HG03097 (cell line): ENCODE measurements at regions not wholly inside any gene's neighbourhood (a gene's known extent, or its start where the extent isn't known, plus 50 kb on each side); places are given as distances from the start of the nearest gene placed in this dataset.
"Not testable (repeated sequence)": the region's sequence is repeated elsewhere in the genome, so short reads cannot be mapped to it uniquely, and the experiment has no call there.

Experiments
- ATAC-seq: cut with Tn5 transposase; IDR thresholded peaks from one replicate; pipeline ENCODE4 v1.9.1; 2021; ENCODE audit not compliant: unreplicated experiment, low FRiP score

DNA sequence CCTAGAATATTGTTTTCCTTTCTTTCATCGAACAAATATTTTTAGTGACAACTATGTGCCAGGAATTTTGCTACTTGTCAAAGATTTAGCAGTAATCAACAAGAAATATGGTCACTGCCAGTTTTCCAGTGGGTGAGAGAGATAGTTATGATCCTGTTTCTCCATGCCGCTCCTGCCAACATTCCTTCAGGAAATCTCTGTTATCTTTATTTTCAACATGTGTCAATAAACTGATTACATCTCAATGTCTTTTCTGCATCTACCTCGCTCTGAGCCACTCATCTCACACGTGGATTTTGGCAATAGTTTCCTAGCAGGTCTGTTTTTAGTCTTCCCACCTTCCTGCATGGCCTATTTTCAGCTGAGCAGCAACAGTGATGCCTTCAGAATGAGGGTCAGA lies 650.0 kb upstream of the STXBP6 start:
- no peak for ATAC-seq

DNA sequence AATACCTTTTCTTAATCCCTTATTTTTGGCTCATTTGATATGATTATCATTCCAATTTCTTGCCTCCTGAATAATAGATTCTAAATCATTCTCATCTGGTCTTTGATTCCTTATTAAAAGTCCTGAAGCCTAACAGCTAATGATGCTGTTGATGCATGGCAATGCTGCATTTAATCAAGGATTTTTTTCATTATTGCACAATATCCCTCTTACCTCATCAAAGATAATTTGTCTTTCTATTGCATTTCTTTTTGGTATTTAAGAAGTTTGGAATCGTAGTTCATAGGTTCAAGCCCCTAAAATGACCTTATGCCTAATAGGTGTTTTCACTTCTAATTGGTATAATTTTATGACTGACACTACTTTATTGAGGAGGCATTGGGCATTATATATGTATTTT lies 648.2 kb upstream of the STXBP6 start:
- ATAC-seq, result no peak

DNA sequence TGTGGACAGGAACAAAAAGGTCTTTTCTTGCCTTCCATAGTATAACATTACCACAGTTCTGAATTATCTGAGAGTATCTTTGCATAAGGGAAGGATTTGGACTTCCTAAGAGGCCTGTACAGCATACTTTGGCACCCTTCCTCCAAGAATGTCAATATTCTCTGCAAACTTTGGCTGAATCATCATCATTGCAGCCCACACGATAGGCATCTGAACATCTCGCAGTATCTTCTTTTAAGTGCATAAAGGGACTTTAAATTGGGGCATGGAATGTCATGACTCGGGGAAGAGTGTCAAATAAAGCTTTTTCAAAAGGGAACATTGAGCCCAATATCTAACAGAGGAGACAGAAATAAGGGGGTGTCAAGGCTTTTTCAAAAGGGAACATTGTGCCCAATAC lies 646.2 kb upstream of the STXBP6 start:
- ATAC-seq, result no peak

DNA sequence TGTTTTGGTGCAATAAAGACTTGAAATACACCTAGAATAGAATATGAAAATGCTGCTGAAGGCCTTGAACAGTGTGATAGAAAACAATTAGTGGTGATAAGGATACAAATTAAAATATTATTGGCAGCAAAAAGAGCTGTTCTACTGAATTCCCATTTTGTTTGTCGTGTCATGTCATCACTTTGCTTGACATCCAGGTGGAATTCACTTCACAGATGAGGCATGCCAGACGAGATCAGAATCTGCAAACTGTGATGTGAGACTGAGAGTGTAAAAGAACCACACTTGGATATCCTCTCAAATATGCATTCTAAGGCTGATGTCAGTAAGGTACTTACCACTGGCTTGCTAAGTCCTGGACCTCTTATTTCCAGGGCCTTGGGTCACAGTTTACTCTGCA lies 635.1 kb upstream of the STXBP6 start:
- no peak for ATAC-seq

DNA sequence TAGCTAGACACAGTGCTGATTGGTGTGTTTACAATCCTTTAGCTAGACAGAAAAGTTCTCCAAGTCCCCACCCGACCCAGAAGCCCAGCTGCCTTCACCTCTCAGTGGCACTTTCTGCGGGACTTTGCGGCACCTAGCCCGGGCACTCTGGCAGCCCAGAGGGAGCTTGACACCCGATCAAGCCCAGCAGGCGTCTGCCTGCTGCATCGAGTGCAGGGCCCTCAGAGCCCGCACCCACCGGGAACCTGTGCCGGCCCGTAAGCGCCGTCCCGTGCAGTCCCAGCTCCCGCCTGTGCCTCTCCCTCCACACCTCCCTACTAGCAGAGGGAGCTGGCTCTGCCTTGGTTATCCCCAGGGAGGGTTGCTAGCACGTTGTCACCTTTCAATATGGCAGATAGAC lies 631.0 kb upstream of the STXBP6 start:
- ATAC-seq, result no peak

DNA sequence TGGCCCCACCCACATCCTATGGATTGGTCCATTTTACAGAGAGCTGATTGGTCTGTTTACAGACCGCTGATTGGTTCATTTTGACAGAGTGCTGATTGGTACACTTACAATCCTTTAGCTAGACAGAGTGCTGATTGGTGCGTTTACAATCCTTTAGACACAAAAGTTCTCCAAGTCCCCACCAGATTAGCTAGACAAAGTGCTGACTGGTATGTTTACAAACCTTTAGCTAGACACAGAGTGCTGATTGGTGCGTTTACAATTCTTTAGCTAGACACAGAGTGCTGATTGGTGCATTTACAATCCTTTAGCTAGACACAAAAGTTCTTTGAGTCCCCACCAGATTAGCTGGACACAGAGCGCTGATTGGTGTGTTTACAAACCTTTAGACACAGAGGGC lies 630.6 kb upstream of the STXBP6 start:
- ATAC-seq, result not testable (repeated sequence)

DNA sequence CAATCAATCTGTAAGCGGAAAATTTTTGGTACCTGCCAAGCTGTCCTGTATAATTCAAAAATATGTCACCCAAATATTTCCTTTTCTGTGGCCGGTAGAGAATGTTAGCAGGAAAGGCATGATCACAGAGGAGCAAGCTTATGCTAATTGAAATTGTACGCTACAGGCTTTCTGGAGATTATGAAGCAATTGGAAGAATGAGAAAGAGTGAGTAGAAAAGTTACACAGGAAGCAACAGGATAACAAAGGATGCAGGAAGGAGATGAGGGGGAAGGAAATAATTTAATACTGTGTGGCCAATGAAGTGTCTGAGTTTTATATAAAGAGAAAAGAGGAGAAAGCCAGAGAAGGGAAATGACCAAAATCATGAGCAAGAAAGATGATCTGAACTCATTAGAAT lies 627.2 kb upstream of the STXBP6 start:
- no peak for ATAC-seq

DNA sequence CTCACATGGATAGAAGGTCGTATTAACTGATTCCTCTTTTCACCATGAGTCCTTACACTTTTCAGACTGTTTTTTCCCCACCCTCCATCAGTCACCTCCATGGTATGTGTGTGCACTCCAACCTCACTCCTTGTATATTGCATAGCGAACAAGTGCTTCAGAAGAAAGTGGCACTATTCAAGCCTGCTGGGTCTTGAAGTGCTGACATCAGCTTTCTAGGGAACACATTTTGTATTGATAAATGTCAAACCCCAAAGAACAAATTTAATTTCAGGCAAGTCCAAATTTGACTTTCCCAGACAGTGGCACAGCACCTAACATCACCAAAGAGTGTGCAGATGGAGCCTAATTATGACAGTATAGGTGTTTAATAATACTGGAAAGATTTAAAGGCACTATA lies 617.4 kb upstream of the STXBP6 start:
- no peak for ATAC-seq

DNA sequence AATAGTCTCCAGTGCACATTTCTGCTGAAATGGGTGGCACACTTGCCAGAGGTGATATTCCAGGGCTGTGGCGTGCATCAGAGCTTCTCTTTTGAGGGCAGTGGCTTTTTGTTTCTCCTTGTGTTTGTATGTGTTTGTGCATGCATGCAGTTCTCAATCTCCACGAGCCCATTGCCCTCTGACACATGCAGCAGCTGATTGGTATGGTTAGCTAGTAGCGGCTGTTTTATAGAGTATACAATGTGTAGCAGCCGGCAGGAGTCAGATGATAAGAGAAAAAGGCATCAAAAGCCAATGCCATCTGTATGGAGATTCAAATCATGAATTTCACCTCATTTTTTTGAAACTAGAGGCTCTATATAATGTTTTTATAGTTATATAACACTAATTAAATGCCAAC lies 616.9 kb upstream of the STXBP6 start:
- no peak for ATAC-seq

DNA sequence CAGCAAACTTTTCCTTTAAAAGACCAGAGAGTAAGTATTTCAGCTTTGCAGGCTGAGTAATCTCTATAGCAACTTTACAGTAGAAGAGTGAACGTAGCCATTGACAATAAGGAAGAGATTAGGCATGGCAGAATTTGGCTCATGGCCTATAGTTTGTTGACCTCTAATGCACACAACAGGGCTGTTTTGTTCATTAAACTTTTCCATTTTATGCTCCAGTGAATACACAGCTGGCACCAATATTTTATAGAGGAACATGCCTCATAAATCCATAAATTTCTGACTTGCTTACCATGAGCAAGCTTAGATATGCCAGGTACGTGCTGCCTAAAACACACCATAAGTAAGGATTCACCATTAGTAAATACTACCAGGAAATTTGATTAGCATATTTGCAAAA lies 609.0 kb upstream of the STXBP6 start:
- ATAC-seq, result no peak

DNA sequence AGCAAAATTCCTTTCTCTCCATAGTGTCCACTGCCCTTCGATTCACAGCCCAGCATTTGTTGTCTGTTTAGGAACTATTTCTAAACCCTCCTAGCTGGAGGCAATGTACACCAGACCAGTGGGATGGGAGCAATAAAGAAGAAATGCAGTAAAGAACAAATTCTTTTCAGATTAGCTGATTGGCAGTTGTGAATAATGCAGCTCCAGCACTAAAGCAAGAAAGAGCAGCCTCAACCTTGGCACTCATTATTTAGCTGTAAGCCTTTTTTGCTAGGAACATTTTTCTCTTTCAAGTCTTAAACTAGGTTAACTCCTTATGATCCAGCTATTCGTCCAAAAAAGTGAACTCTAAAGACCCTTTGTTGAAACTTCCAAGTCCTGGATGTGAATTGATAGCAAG lies 580.5 kb upstream of the STXBP6 start:
- no peak for ATAC-seq

DNA sequence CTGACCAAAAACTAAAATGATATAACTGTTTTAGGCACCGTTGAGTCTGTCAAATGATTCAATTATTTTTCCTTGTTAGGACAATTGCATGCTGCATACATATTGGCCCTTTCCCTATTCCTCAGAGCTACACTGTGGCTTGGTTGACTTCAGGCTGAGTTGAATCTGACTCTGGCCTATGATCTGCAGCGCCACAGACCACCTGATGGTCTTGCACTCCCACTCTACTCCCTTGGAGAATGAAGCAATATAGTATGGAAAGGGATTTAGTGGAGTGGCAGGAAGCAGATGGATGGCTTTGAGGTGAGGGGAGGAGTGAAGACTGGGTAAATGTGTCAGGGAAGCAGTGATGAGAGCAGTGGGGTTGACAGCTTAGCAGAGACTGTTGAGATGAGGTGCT lies 579.0 kb upstream of the STXBP6 start:
- no peak for ATAC-seq

DNA sequence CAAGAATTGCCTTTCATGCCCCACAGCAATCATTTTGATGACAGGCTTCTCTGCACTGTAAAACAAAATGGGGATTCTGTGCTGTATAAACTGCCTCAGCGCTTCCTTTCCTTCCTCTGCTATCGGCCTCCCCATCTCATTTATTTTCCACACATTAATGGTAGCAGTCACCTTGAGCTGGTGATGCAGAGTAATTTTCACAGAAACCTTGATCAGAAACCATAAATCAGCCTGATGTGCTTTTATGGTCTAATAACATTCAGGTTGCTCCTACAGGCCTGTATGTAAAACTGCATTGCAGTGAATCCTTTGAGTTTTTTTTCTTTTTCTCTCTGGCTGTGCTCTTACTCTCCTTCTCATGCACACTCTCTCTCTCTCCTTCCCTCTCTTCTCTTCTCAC lies 578.4 kb upstream of the STXBP6 start:
- ATAC-seq, result no peak

DNA sequence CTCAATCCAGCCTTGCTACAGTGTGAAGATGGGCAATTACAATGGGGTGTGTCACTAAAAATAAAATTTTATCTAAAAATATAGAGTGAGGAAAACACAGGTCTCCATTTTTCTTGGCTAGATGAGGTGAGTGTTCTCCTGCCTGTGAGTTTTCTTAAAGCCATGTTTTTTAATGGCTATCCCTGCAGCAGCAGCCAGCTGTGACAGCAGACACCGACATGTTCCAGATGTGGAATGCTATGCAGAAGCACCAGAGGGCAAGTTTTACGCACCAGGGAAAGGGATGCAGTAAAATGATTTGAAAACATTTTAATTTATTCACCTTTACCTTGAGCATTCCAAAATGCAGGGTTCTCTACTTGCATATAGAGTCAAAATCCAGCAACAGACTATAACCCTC lies 577.0 kb upstream of the STXBP6 start:
- ATAC-seq, result no peak

DNA sequence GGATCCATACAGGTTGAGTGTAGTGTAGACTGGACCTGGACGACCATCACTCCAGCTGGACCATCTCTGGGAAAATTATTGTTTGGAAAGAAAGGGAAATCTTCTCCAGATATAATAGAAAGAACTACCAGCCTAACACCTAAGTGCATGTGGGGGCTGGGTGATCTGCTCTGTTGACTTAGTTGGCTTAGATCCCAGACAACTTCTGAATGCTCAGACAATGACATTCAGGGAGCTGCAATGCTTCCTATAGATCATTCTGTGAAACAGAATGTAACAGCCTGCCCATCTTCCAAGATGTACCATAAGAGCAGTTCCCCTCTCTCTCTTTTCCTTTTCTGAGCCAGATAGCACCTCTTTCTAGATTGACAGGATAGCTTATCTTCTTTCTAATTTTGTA lies 572.8 kb upstream of the STXBP6 start:
- ATAC-seq, result no peak

DNA sequence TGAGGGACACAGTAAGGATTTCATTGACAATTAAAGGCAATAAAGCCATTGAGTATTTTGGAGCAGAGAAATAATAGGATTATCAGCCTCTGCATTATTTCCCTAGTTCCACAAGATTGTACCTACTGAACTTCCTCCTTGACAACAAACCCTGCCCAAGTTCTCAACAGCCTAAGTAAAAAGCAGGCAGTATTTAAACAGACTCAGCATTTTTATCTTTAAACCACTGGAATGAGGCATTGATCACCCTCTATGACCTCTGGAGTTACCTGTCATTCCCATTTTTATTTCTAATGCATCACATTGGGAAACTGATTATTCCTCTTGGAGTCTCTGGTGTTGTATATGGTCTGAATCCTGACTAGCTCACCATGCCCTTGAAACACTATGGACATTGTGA lies 570.6 kb upstream of the STXBP6 start:
- no peak for ATAC-seq

DNA sequence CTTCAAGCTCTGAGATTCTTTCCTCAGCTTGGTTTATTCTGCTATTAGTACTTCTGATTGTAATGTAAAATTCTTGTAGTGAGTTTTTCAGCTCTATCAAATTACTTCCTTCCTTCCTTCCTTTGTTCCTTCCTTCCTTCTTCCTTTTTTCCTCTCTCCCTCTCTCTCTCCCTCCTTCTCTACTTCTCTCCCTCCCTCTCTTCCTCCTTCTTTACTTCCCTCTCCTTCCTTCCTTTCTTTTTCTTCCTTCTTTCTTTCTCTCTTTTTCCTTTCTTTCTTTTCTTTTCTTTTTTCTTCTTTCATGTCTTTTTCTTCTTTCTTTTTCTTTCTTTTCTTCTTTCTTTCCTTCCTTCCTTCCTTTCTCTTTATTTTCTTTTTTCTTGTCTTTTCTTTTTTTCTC lies 565.2 kb upstream of the STXBP6 start:
- ATAC-seq, result no peak

DNA sequence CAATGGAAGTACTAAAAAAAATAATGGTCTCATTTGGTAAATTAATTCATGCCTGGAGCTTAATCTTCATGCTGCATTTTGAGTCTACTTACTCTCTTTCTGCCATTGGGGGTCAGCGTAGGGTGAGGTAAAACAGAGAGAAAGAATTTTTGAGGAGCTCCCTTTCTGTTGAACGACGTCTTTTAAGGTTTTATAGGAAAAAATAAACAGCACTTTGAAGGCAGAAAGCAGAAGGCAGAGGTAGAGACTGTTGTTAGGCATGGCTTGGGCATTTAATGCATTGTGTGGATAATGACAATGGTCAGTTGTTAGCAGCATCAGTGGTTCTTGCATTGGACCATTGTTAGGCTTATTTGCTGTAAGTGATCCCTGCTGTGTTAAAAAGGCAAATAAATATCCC lies 557.2 kb upstream of the STXBP6 start:
- no peak for ATAC-seq

DNA sequence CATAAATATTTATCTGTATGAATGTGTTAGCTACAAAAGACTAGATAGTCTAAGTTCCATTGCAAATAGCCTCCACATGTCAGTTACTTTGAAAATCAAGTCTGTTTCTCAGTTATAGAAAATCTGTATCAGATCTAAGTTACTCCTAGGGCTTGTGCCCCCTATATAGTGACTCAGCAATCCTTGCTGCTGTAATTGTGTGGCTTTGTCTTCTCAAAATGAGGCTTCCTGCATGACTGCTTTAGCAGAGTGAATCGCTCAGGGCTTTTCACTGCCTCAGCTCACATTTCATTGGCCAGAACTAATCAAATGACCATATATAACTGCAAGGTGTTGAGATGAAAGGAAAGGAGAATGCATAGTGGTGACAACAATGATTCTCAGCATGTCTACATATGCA lies 552.2 kb upstream of the STXBP6 start:
- ATAC-seq, result no peak

DNA sequence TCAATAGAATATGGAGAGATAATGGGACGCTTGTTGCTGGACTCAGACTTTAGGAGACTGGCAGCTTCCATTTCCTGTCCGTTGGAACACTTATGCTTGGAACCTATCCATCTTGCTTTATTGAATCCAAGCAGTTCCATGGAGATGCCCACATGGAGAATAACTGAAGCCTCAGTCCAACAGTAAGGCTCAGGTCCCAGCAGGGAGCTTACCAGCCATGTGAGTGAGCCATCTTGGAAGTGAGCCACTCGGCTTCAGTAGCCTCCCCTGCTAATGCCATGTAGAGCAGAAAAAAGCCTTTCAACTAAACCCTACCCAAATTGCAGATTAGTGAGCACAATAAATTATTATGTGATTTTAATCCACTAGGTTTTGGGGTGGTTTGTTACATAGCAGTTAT lies 538.8 kb upstream of the STXBP6 start:
- no peak for ATAC-seq

DNA sequence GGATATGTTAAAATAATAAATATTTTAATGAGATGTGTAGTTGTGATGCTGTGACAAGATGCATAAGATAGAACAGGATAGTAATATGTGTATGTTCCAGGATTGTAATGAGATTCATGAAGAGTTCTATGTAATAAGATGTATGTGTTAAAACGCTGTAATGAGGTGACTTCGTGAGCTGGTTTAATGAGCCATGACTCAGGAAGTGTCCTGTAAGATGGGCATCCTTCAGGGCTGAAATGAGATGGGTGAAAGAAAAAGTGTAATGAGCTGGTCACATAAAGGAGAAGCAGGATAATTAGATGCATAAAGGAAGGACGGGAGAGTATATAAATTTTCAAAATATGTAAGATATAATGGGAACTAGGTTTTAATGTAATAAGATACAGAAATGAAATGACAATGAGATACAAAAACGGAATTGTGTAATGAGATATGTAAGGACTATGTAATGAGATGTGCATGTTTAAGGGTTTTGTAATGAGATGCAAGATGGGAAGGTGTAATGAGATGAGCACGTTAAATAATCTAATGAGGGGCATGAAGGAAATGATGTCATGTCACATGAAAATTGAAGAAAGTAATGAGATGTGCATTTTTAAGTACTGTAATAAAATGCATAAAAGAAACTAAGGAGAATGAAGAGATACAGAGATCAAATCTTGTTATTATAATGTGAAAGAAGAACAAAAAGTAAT lies 524.8 kb upstream of the STXBP6 start:
- ATAC-seq, result no peak

DNA sequence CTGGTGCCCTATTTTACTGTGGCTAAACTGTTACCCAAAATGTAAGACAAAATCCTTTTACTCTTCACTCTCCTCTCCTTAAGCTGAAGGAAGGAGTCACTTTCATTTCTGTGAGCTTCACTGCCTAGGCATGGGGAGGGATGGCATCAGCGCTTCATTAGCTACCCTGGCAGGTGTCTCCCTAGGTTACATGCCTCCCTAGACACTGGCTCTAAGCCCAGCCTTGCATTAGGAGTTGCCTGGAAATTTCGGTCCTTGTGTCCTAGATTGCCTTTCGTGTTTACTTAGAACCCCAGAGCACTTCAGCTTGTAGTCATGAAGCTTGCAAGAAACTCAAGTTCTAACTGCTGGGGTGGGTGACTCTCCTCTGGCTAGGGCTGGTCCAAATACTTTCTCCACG lies 520.5 kb upstream of the STXBP6 start:
- no peak for ATAC-seq

DNA sequence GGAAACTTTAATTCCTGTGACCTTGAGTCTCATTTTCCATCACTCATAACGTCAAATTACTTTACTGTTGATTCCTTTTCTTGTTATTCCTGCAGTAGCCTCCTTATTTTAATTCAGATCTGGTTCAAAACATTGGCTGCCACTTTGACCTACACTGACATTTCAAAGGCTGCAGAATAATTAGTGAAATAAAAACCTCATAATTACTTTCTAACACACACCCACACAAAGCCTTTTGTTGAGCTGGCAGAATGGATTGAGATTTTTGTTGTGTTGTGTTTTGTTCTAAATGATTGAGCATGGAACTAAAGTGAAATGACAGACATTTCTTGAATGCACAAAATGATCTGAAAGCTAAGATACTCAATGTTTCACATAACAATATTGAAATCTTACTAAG lies 507.5 kb upstream of the STXBP6 start:
- no peak for ATAC-seq
